GM12864 (cell line): ENCODE measurements at regions not wholly inside any gene's neighbourhood (a gene's known extent, or its start where the extent isn't known, plus 50 kb on each side); places are given as distances from the start of the nearest gene placed in this dataset.

Experiments used
- DNase-seq: peaks from one replicate; pipeline ENCODE4 v3.0.0-alpha.2; 2011; ENCODE audit warnings: low read depth
- H3K4me3 ChIP-seq: 2 replicates; pipeline ENCODE4 v1.5.1; 2011; ENCODE audit warnings: mild to moderate bottlenecking, low read depth, low read length, control low read depth
- CTCF ChIP-seq: IDR thresholded peaks from 2 replicates; pipeline ENCODE4 v1.5.1; 2011; ENCODE audit warnings: low read depth, mild to moderate bottlenecking, moderate library complexity, low read length, control low read depth, inconsistent platforms; ENCODE audit errors: missing control alignments

DNA sequence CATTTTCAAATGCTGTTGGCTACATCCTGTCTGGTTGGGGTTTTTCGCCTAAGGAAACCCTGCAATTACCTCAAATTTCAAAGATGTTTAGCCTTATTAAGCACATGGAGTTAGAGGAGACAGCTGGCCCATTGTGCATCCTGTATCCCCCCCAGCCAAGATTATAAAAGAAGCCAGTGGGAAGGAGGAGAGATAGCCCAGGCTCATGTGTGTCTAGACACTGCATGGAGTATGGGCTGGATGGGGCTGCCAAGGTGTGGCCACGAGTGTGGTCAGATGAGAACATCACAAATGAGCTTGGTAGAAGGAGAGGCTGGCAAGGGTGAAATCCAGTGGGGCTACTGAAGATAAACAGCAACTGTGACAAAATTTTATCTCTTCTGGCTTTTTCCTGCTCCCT, 270.0 kb upstream of the TBC1D5 start:
- no peak overlapping the region for H3K4me3 ChIP-seq
- DNase-seq = no peak
- TF ChIP-seq CTCF = no peak

DNA sequence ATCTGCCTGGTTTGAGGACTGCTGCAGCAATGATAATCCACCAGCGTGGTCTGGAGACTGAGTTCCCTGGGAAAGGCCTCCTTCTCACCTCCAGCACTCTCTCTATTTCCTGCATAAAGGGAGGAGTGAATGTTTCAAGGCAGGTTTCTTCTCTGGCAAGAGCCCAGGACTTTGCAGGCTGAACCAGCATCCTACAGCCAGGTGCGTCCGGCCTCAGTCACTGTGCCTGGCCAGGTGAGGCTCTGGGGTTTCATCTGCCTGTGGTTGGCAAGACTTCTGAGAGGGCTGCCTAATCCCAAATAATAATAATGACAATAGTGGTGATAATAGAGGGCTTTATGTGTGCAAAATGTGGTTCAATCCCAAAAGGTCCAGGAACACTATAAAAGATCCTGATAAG, 269.0 kb upstream of the TBC1D5 start:
- no peak overlapping the region for H3K4me3 ChIP-seq
- TF ChIP-seq CTCF = no peak
- DNase-seq = no peak

DNA sequence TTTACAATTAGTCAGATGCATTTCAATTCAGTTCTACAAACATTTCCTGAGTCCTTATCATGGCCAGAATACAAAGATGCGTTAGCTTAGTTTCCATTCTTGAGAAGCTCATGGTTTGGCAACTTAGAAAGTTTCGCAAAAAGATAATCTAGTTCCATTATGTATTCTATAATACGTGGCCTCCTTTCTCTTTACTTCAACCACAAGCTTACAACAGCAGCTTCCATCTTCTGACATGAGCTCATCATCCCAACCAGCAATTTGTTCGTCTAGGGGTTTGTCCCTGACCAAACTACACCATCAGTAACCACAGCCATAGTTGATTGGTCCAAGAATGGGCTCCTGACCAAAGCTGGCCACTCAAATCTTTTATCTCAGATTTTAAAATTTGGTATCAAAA, 267.6 kb upstream of the TBC1D5 start:
- no peak for TF ChIP-seq CTCF
- H3K4me3 ChIP-seq = no peak overlapping the region
- no peak for DNase-seq

GRCh38 chr3:18008706-18009368, 266.4 kb upstream of the TBC1D5 start:
- DNase-seq = no peak
- no peak overlapping the region for H3K4me3 ChIP-seq
- no peak for TF ChIP-seq CTCF

DNA sequence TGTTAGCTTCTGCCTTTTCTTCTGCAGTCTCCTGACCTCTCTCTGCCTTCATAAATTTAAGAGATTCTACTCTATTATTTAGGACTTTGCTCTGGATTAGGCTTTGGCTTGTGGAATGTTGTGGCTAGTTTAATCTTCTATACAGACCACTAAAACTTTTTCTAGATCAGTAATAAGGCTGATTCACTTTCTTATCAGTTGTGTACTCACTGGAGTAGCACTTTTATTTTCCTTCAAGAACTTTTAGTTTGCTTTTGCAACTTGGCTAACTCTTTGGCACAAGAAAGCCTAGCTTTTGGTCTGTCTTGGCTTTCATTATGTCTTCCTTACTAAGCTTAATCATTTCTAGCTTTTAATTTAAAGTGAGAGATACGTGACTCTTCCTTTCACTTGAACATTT, 265.5 kb upstream of the TBC1D5 start:
- DNase-seq = no peak
- TF ChIP-seq CTCF = no peak
- no peak overlapping the region for H3K4me3 ChIP-seq

- no peak for TF ChIP-seq CTCF
- DNase-seq = no peak
- H3K4me3 ChIP-seq = no peak overlapping the region
Observed at GRCh38 chr3:17995769-17996168, 253.3 kb upstream of the TBC1D5 start.

GRCh38 chr3:17994167-17994566, 251.7 kb upstream of the TBC1D5 start:
- DNase-seq = no peak
- H3K4me3 ChIP-seq = no peak overlapping the region
- no peak for TF ChIP-seq CTCF
